ENCODE measurements at regions not wholly inside any gene's neighbourhood (a gene's known extent, or its start where the extent isn't known, plus 50 kb on each side); places are given as distances from the start of the nearest gene placed in this dataset.

- Histone ChIP-seq H3K4me2 (replicated peaks; ENCODE audit: low read depth, low read length, poor library complexity, severe bottlenecking) (no peak overlapping the region), H3K4me1 (ENCODE audit: control insufficient read depth in 2 of 2, insufficient read depth in 2 of 2, low read length in 2 of 2) (no peaks in the 10 kb centered on the region), H4K20me1 (ENCODE audit: control insufficient read depth, insufficient read depth, low read length, poor library complexity, severe bottlenecking) (no peaks in the 10 kb centered on the region), H3K27ac (ENCODE audit: low read length in 2 of 2) (no peak overlapping the region), H3K79me2 (ENCODE audit: control insufficient read depth, insufficient read depth, low read length) (no peaks in the 10 kb centered on the region), H3K27me3 (replicated peaks in 1 of 4; ENCODE audit: control extremely low read depth in 1 of 4, control insufficient read depth in 3 of 4, insufficient read depth in 4 of 4, low read length in 3 of 4) (no peaks in the 10 kb centered on the region), H2AFZ (ENCODE audit: insufficient read depth, low read depth, low read length, poor library complexity, severe bottlenecking) (no peak overlapping the region), H3K9ac (ENCODE audit: low read length) (no peak overlapping the region), H3K9me3 (ENCODE audit: control extremely low read depth in 1 of 3, control insufficient read depth in 2 of 3, insufficient read depth in 1 of 3, low read length in 2 of 3) (no peaks in the 10 kb centered on the region), H3K36me3 (replicated peaks in 1 of 2; ENCODE audit: control extremely low read depth in 1 of 2, control insufficient read depth in 1 of 2, extremely low read depth in 1 of 2, insufficient read depth in 2 of 2, low read length in 1 of 2) (no peaks in the 10 kb centered on the region), H3K4me3 (ENCODE audit: control extremely low read depth in 1 of 5, extremely low read depth in 1 of 5, insufficient read depth in 1 of 5, low read depth in 2 of 5, low read length in 4 of 5) (no peak overlapping the region)
- H3K9me3 Mint-ChIP-seq (ENCODE audit: insufficient read depth), result peaks cover 2% of the 10 kb centered on the region
- no peak overlapping the region for H3K4me3 Mint-ChIP-seq
- WGBS (ENCODE audit: insufficient coverage), result no CpG with 5 or more reads among the region's 3 CpGs
- ATAC-seq (ENCODE audit: low read depth) (no peak), DNase-seq (no peak)
- TF ChIP-seq CTCF (IDR thresholded peaks at IDR 0.05) (no peak), EZH2 (IDR thresholded peaks at IDR 0.05; ENCODE audit: borderline replicate concordance, insufficient read depth, low read depth, low read length, poor library complexity, severe bottlenecking) (no peak)
- intact Hi-C loops (cut with micrococcal nuclease), result no loop called here
- CTCF ChIA-PET, result no interaction called here
- no peaks in the 10 kb centered on the region for H3K27me3 Mint-ChIP-seq
- no peaks in the 10 kb centered on the region for H3K4me1 Mint-ChIP-seq
- POLR2A ChIA-PET, result no interaction called here
- no peak overlapping the region for H3K27ac Mint-ChIP-seq
Measured at GRCh38 chr10:107497024-107497423, 332.5 kb upstream of the SORCS1 start.

GRCh38 chr10:107496594-107496993 lies 332.1 kb upstream of the SORCS1 start:
- H3K4me3 ChIP-seq (ENCODE audit: control extremely low read depth in 1 of 5, extremely low read depth in 1 of 5, insufficient read depth in 1 of 5, low read depth in 2 of 5, low read length in 4 of 5), result no peak overlapping the region
- no peaks in the 10 kb centered on the region for H3K4me1 ChIP-seq (ENCODE audit: control insufficient read depth in 2 of 2, insufficient read depth in 2 of 2, low read length in 2 of 2)
- ChIA-PET POLR2A (no interaction called here), CTCF (no interaction called here)
- no peak overlapping the region for H3K27ac Mint-ChIP-seq
- no peaks in the 10 kb centered on the region for H3K4me1 Mint-ChIP-seq
- no peaks in the 10 kb centered on the region for H3K9me3 ChIP-seq (ENCODE audit: control extremely low read depth in 1 of 3, control insufficient read depth in 2 of 3, insufficient read depth in 1 of 3, low read length in 2 of 3)
- H3K4me2 ChIP-seq (replicated peaks; ENCODE audit: low read depth, low read length, poor library complexity, severe bottlenecking), result no peak overlapping the region
- TF ChIP-seq EZH2 (IDR thresholded peaks at IDR 0.05; ENCODE audit: borderline replicate concordance, insufficient read depth, low read depth, low read length, poor library complexity, severe bottlenecking), result no peak
- no peak for TF ChIP-seq CTCF (IDR thresholded peaks at IDR 0.05)
- DNase-seq (no peak), ATAC-seq (ENCODE audit: low read depth) (no peak)
- no peak overlapping the region for H2AFZ ChIP-seq (ENCODE audit: insufficient read depth, low read depth, low read length, poor library complexity, severe bottlenecking)
- no peaks in the 10 kb centered on the region for H3K27me3 ChIP-seq (replicated peaks in 1 of 4; ENCODE audit: control extremely low read depth in 1 of 4, control insufficient read depth in 3 of 4, insufficient read depth in 4 of 4, low read length in 3 of 4)
- no peaks in the 10 kb centered on the region for H3K79me2 ChIP-seq (ENCODE audit: control insufficient read depth, insufficient read depth, low read length)
- peaks cover 2% of the 10 kb centered on the region for H3K9me3 Mint-ChIP-seq (ENCODE audit: insufficient read depth)
- H3K36me3 ChIP-seq (replicated peaks in 1 of 2; ENCODE audit: control extremely low read depth in 1 of 2, control insufficient read depth in 1 of 2, extremely low read depth in 1 of 2, insufficient read depth in 2 of 2, low read length in 1 of 2), result no peaks in the 10 kb centered on the region
- no peak overlapping the region for H3K27ac ChIP-seq (ENCODE audit: low read length in 2 of 2)
- H4K20me1 ChIP-seq (ENCODE audit: control insufficient read depth, insufficient read depth, low read length, poor library complexity, severe bottlenecking), result no peaks in the 10 kb centered on the region
- no peak overlapping the region for H3K9ac ChIP-seq (ENCODE audit: low read length)
- intact Hi-C loops (cut with micrococcal nuclease), result no loop called here
- H3K4me3 Mint-ChIP-seq, result no peak overlapping the region
- no peaks in the 10 kb centered on the region for H3K27me3 Mint-ChIP-seq
- 88% methylated on average over 1 of the region's 2 CpGs for WGBS (ENCODE audit: insufficient coverage)

Data from B cell (primary cell).